ENCODE measurements at regions not wholly inside any gene's neighbourhood (a gene's known extent, or its start where the extent isn't known, plus 50 kb on each side); places are given as distances from the start of the nearest gene placed in this dataset.

DNA sequence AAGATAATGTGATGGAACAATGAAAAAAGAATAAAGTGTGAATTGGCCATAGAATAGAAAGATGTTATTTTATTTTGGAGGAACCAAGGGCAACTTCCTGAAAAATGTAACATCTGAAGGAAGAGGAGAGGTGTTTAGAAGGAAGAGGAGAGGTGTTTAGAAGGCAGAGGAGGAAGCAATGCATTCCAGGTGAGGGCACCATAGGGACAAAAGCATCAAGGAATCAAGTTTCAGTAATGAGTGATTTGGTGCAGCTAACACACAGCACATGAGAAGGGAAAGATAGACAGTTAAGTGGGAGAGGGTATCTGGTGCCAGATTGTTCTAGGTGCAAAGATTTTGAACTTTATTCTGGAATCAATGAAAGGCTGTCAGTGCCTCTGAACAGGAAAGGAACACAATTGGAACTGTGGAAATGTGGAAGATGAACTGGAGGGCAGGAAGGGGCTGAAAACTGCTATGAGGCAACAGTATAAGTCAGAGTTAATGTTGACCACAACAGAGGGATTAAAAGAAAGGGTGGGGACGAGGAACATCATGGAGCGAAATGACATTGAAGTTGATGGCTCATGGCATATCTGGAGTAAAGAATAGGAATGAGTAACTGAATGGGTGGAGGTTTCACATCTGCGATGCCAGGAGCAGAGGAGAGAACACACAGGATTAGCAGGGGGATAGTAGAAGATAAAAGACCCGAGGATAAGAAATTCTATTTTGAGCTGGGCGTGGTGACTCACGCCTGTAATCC, 326.6 kb downstream of the LRIG3 start:
- ATAC-seq (ENCODE audit: insufficient read depth, low read depth) (no peak), DNase-seq (no peak)
- Histone ChIP-seq H3K9me3 (ENCODE audit: insufficient read depth, low read length, severe bottlenecking) (no peaks in the 10 kb centered on the region), H3K36me3 (ENCODE audit: insufficient read depth, low read length) (no peaks in the 10 kb centered on the region), H3K9ac (ENCODE audit: low read depth, low read length) (no peak overlapping the region), H3K27ac (ENCODE audit: low read length) (no peak overlapping the region), H3K27me3 (ENCODE audit: insufficient read depth, low read length, poor library complexity) (no peaks in the 10 kb centered on the region), H3K79me2 (ENCODE audit: insufficient read depth, low read length) (no peaks in the 10 kb centered on the region), H3K4me2 (ENCODE audit: insufficient read depth, low read length) (no peak overlapping the region), H3K4me3 (ENCODE audit: low read depth in 1 of 2, low read length in 2 of 2) (no peak overlapping the region), H3K4me1 (ENCODE audit: insufficient read depth, low read length) (no peaks in the 10 kb centered on the region; the same call in 1 of the 2 replicates), H4K20me1 (ENCODE audit: insufficient read depth, low read length) (no peaks in the 10 kb centered on the region), H2AFZ (ENCODE audit: low read depth, low read length) (no peak overlapping the region)
- no peak for TF ChIP-seq CTCF (IDR thresholded peaks at IDR 0.05; ENCODE audit: borderline replicate concordance, extremely low read depth, low read length, poor library complexity, severe bottlenecking)
- no peak for TF ChIP-seq EZH2 (IDR thresholded peaks at IDR 0.05; ENCODE audit: borderline replicate concordance, low read depth, low read length, severe bottlenecking)

DNA sequence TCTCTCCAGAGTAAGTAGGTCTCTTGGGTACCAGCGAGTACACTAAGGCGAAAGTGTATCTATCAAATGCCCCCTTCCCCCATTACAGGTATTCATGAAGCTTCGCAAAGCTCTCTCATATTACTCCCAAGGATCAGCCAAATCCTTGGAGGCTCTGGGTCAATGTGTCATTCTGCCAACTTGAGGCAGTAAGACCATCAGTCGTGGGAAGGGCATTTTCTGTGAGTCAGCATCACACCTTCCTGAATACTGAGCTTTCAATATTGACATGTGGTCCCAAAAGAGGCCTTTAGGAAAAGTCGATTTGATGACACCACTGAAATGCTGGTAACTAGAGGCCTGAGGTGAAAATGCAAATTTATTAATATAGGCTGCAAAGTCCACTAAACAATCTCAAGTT, 323.9 kb downstream of the LRIG3 start:
- no peak overlapping the region for H2AFZ ChIP-seq (ENCODE audit: low read depth, low read length)
- H3K27ac ChIP-seq (ENCODE audit: low read length): no peak overlapping the region
- DNase-seq (no peak), ATAC-seq (ENCODE audit: insufficient read depth, low read depth) (no peak)
- no peaks in the 10 kb centered on the region for H3K36me3 ChIP-seq (ENCODE audit: insufficient read depth, low read length)
- H3K9ac ChIP-seq (ENCODE audit: low read depth, low read length): no peak overlapping the region
- H3K27me3 ChIP-seq (ENCODE audit: insufficient read depth, low read length, poor library complexity): no peaks in the 10 kb centered on the region
- H3K4me3 ChIP-seq (ENCODE audit: low read depth in 1 of 2, low read length in 2 of 2): no peak overlapping the region
- no peaks in the 10 kb centered on the region for H3K9me3 ChIP-seq (ENCODE audit: insufficient read depth, low read length, severe bottlenecking)
- TF ChIP-seq EZH2 (IDR thresholded peaks at IDR 0.05; ENCODE audit: borderline replicate concordance, low read depth, low read length, severe bottlenecking) (no peak), CTCF (IDR thresholded peaks at IDR 0.05; ENCODE audit: borderline replicate concordance, extremely low read depth, low read length, poor library complexity, severe bottlenecking) (no peak)
- H4K20me1 ChIP-seq (ENCODE audit: insufficient read depth, low read length): no peaks in the 10 kb centered on the region
- no peaks in the 10 kb centered on the region; the same call in 1 of the 2 replicates for H3K4me1 ChIP-seq (ENCODE audit: insufficient read depth, low read length)
- H3K79me2 ChIP-seq (ENCODE audit: insufficient read depth, low read length): no peaks in the 10 kb centered on the region
- no peak overlapping the region for H3K4me2 ChIP-seq (ENCODE audit: insufficient read depth, low read length)

DNA sequence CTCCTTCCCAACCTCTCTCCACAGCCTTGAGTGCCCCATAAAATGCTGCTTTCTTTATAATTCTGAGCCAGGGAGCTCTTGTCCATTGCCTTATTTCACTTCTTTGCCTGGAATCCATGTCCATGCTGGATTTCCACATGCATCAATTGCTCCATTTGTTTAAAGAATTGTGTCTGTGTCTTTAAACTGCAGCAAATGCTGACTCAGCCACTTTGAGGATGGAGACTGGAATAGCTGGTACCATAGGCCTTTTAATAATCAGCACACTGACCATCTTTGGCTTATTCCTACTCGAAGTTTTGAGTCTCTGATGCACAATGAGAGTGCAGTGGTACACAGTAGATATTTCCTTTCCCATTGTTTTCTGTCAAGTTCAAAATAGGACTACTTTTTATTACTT, 318.8 kb downstream of the LRIG3 start:
- no peaks in the 10 kb centered on the region for H3K36me3 ChIP-seq (ENCODE audit: insufficient read depth, low read length)
- H3K27me3 ChIP-seq (ENCODE audit: insufficient read depth, low read length, poor library complexity): no peaks in the 10 kb centered on the region
- H3K79me2 ChIP-seq (ENCODE audit: insufficient read depth, low read length): no peaks in the 10 kb centered on the region
- no peak for DNase-seq
- no peak for TF ChIP-seq CTCF (IDR thresholded peaks at IDR 0.05; ENCODE audit: borderline replicate concordance, extremely low read depth, low read length, poor library complexity, severe bottlenecking)
- no peak for TF ChIP-seq EZH2 (IDR thresholded peaks at IDR 0.05; ENCODE audit: borderline replicate concordance, low read depth, low read length, severe bottlenecking)
- no peaks in the 10 kb centered on the region for H4K20me1 ChIP-seq (ENCODE audit: insufficient read depth, low read length)
- H3K4me2 ChIP-seq (ENCODE audit: insufficient read depth, low read length): no peak overlapping the region
- no peak overlapping the region for H2AFZ ChIP-seq (ENCODE audit: low read depth, low read length)
- no peak overlapping the region for H3K27ac ChIP-seq (ENCODE audit: low read length)
- H3K4me1 ChIP-seq (ENCODE audit: insufficient read depth, low read length): no peaks in the 10 kb centered on the region
- H3K4me3 ChIP-seq (ENCODE audit: low read depth in 1 of 2, low read length in 2 of 2): no peak overlapping the region
- H3K9ac ChIP-seq (ENCODE audit: low read depth, low read length): no peak overlapping the region
- ATAC-seq (ENCODE audit: insufficient read depth, low read depth): no peak
- no peaks in the 10 kb centered on the region for H3K9me3 ChIP-seq (ENCODE audit: insufficient read depth, low read length, severe bottlenecking)
